Calu3 (cell line): ENCODE measurements at regions not wholly inside any gene's neighbourhood (a gene's known extent, or its start where the extent isn't known, plus 50 kb on each side); places are given as distances from the start of the nearest gene placed in this dataset.

Source experiments
- BruUV-seq: library from RNA; stranded (reverse); fragments of 400-500 nt; replicated peaks from 2 replicates; lab custom pipeline; 2021; lab: Mats Ljungman, UMichigan
- CTCF ChIA-PET: fragments of 300-600 bp; sonication (Branson Sonifier 250); formaldehyde crosslinking; loops from one replicate; lab custom pipeline; 2022; ENCODE audit warnings: antibody characterized with exemption; lab: Charles Lee
- DNase-seq: peaks from one replicate; pipeline ENCODE4 v3.0.0; 2022
- H3K27ac Mint-ChIP-seq: one replicate; pipeline ENCODE4 v1.8.0; 2022; ENCODE audit warnings: mixed read lengths; ENCODE audit not compliant: unreplicated experiment
- H3K27me3 Mint-ChIP-seq: one replicate; pipeline ENCODE4 v1.8.0; 2022; ENCODE audit warnings: mixed read lengths; ENCODE audit not compliant: unreplicated experiment
- H3K36me3 Mint-ChIP-seq: one replicate; pipeline ENCODE4 v1.8.0; 2022; ENCODE audit warnings: mild to moderate bottlenecking, moderate library complexity, mixed read lengths; ENCODE audit not compliant: insufficient read depth, unreplicated experiment
- H3K4me1 Mint-ChIP-seq: one replicate; pipeline ENCODE4 v1.8.0; 2022; ENCODE audit warnings: mild to moderate bottlenecking, low read depth, mixed read lengths; ENCODE audit not compliant: unreplicated experiment
- H3K4me3 Mint-ChIP-seq: one replicate; pipeline ENCODE4 v1.8.0; 2022; ENCODE audit warnings: mild to moderate bottlenecking, low read depth, moderate library complexity, mixed read lengths; ENCODE audit not compliant: unreplicated experiment
- H3K9me3 Mint-ChIP-seq: one replicate; pipeline ENCODE4 v1.8.0; 2022; ENCODE audit warnings: low read depth, mixed read lengths; ENCODE audit not compliant: unreplicated experiment
- CTCF ChIP-seq: fragments of 200-600 bp; IDR thresholded peaks from one replicate; pipeline ENCODE4 v1.8.0; 2022; ENCODE audit warnings: antibody characterized with exemption; ENCODE audit not compliant: unreplicated experiment
- intact Hi-C: fragments of 100-400 bp; cut with micrococcal nuclease; formaldehyde crosslinking; loops from one replicate; pipeline ENCODE4 v1.10.0; 2022; ENCODE audit not compliant: unreplicated experiment

GRCh38 chr2:120869036-120869729 is 133.5 kb downstream of the GLI2 start:
- no peak for TF ChIP-seq CTCF
- peaks cover 57% of the 10 kb centered on the region for H3K27me3 Mint-ChIP-seq
- no peak overlapping the region for H3K27ac Mint-ChIP-seq
- CTCF ChIA-PET = no interaction called here
- no peaks in the 10 kb centered on the region for H3K36me3 Mint-ChIP-seq
- H3K4me1 Mint-ChIP-seq = peaks cover under 1% of the 10 kb centered on the region
- no peak for DNase-seq
- H3K4me3 Mint-ChIP-seq = no peak overlapping the region
- H3K9me3 Mint-ChIP-seq = no peaks in the 10 kb centered on the region
- BruUV-seq = no TSS peak
- intact Hi-C loops = no loop called here

- Mint-ChIP-seq H3K27me3 (peaks cover 62% of the 10 kb centered on the region), H3K4me1 (no peaks in the 10 kb centered on the region), H3K27ac (no peak overlapping the region), H3K9me3 (no peaks in the 10 kb centered on the region), H3K4me3 (no peak overlapping the region), H3K36me3 (no peaks in the 10 kb centered on the region)
- DNase-seq = no peak
- CTCF ChIA-PET = no interaction called here
- no peak for TF ChIP-seq CTCF
- intact Hi-C loops = no loop called here
- no TSS peak for BruUV-seq
Observed at GRCh38 chr2:120869730-120870466, 134.2 kb downstream of the GLI2 start.

- H3K4me3 Mint-ChIP-seq = no peak overlapping the region
- no peaks in the 10 kb centered on the region for H3K4me1 Mint-ChIP-seq
- no peaks in the 10 kb centered on the region for H3K9me3 Mint-ChIP-seq
- peaks cover 68% of the 10 kb centered on the region for H3K27me3 Mint-ChIP-seq
- DNase-seq = no peak
- intact Hi-C loops = no loop called here
- H3K36me3 Mint-ChIP-seq = no peaks in the 10 kb centered on the region
- H3K27ac Mint-ChIP-seq = no peak overlapping the region
- no peak for TF ChIP-seq CTCF
- BruUV-seq = no TSS peak
- CTCF ChIA-PET = no interaction called here
Observed at GRCh38 chr2:120870467-120870788, 134.8 kb downstream of the GLI2 start.

- intact Hi-C loops = no loop called here
- no peak overlapping the region for H3K27ac Mint-ChIP-seq
- no peaks in the 10 kb centered on the region for H3K9me3 Mint-ChIP-seq
- no TSS peak for BruUV-seq
- no peaks in the 10 kb centered on the region for H3K4me1 Mint-ChIP-seq
- CTCF ChIA-PET = no interaction called here
- no peak for TF ChIP-seq CTCF
- H3K4me3 Mint-ChIP-seq = no peak overlapping the region
- DNase-seq = no peak
- no peaks in the 10 kb centered on the region for H3K36me3 Mint-ChIP-seq
- H3K27me3 Mint-ChIP-seq = peaks cover 67% of the 10 kb centered on the region
Observed at GRCh38 chr2:120871016-120871635, 135.5 kb downstream of the GLI2 start.
